ENCODE measurements at regions not wholly inside any gene's neighbourhood (a gene's known extent, or its start where the extent isn't known, plus 50 kb on each side); places are given as distances from the start of the nearest gene placed in this dataset.

GRCh38 chr13:59279576-59279975 lies 884.2 kb downstream of the DIAPH3 start:
- TF ChIP-seq CTCF (IDR thresholded peaks at IDR 0.05; ENCODE audit: low read length) (no peak), EZH2 (optimal IDR thresholded peaks at IDR 0.05; ENCODE audit: low read depth, low read length) (no peak)
